AG09309 (cell line): ENCODE measurements at regions not wholly inside any gene's neighbourhood (a gene's known extent, or its start where the extent isn't known, plus 50 kb on each side); places are given as distances from the start of the nearest gene placed in this dataset.

Experiments
- DNase-seq: peaks from one replicate; pipeline ENCODE4 v3.0.0-alpha.2; 2010; ENCODE audit warnings: low read depth
- H3K4me3 ChIP-seq: 2 replicates; pipeline ENCODE4 v1.5.1; 2011; ENCODE audit warnings: mild to moderate bottlenecking, low read depth, low read length, moderate library complexity; ENCODE audit not compliant: control insufficient read depth
- TF ChIP-seq, protein P1 (sequence below): IDR thresholded peaks from 2 replicates; pipeline ENCODE4 v1.5.1; 2011; ENCODE audit warnings: mild to moderate bottlenecking, low read depth, low read length, inconsistent platforms; ENCODE audit not compliant: insufficient read depth, control insufficient read depth; ENCODE audit errors: missing control alignments

- H3K4me3 ChIP-seq = no peak overlapping the region
- no peak for DNase-seq
- TF ChIP-seq, protein P1, sequence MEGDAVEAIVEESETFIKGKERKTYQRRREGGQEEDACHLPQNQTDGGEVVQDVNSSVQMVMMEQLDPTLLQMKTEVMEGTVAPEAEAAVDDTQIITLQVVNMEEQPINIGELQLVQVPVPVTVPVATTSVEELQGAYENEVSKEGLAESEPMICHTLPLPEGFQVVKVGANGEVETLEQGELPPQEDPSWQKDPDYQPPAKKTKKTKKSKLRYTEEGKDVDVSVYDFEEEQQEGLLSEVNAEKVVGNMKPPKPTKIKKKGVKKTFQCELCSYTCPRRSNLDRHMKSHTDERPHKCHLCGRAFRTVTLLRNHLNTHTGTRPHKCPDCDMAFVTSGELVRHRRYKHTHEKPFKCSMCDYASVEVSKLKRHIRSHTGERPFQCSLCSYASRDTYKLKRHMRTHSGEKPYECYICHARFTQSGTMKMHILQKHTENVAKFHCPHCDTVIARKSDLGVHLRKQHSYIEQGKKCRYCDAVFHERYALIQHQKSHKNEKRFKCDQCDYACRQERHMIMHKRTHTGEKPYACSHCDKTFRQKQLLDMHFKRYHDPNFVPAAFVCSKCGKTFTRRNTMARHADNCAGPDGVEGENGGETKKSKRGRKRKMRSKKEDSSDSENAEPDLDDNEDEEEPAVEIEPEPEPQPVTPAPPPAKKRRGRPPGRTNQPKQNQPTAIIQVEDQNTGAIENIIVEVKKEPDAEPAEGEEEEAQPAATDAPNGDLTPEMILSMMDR = no peak
Measured at GRCh38 chr5:73280821-73281746, 108.1 kb downstream of the TMEM174 start.

GRCh38 chr5:73280386-73280785 is 107.4 kb downstream of the TMEM174 start:
- TF ChIP-seq, protein P1 = no peak
- no peak overlapping the region for H3K4me3 ChIP-seq

DNA sequence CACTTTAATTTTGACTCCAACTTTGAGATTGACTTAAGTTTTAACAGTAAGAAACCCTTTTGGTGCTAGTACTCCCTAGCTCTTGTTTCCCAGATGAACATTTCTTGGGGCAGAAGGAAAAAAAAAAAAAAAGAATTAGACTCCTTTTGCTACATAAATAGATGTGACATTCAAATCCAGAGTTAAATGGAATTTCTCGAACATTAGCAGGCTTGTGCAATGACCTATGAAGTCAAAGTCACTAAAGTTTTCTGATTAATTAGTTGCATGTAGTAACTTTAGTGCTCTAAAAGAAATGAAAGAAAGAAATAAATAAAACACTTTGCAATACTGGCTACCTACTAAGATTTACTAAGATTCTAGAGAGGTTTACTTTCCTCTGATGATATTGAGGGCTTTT is 106.8 kb downstream of the TMEM174 start:
- no peak for DNase-seq
- no peak overlapping the region for H3K4me3 ChIP-seq
- TF ChIP-seq, protein P1 = no peak

More at GRCh38 chr5:73280386-73280785, 107.4 kb downstream of the TMEM174 start:
- DNase-seq = no peak

DNA sequence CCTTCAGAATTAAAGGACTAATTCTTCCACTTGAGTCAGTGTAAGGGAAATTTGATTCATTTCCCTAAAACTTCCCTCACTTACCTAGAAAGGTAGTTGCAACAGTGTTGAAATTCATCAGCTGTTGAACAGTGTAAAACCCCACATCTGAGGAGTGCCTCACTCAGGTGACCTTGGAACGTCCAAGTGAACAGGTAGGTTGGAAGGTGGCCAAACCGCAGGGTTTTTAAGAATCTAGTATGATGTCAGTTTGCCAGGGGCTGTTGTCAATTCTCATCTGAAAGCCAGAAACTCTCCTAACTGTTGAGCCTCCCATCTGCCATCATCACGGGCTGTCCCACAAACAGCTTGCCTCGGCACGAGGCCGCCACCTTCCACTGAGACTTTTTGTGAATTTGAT is 105.7 kb downstream of the TMEM174 start:
- TF ChIP-seq, protein P1 = no peak
- no peak overlapping the region for H3K4me3 ChIP-seq
- no peak for DNase-seq

- TF ChIP-seq, protein P1 = no peak
- H3K4me3 ChIP-seq = no peak overlapping the region
- no peak for DNase-seq
Measured at GRCh38 chr5:73274881-73275663, 102.1 kb downstream of the TMEM174 start.

GRCh38 chr5:73274121-73274520 is 101.1 kb downstream of the TMEM174 start:
- no peak for DNase-seq

More at GRCh38 chr5:73274121-73274520, 101.1 kb downstream of the TMEM174 start:
- TF ChIP-seq, protein P1 = no peak
- H3K4me3 ChIP-seq = no peak overlapping the region
